Activated T-helper 17 cell treated with anti-CD3 and anti-CD28 coated beads, Interleukin-2, amount 50 U/mL, for 72 hours (primary cell): ENCODE measurements at regions not wholly inside any gene's neighbourhood (a gene's known extent, or its start where the extent isn't known, plus 50 kb on each side); places are given as distances from the start of the nearest gene placed in this dataset.
"Not testable (repeated sequence)": the region's sequence is repeated elsewhere in the genome, so short reads cannot be mapped to it uniquely, and the experiment has no call there.

Experiments
- ATAC-seq: fragments of 150-1000 bp; cut with Tn5 transposase; replicated peaks from 2 replicates; pipeline ENCODE4 v1.10.0; 2021; ENCODE audit warnings: mild to moderate bottlenecking, moderate library complexity
- H3K27ac Mint-ChIP-seq: one replicate; pipeline ENCODE4 v1.8.0; 2022; ENCODE audit warnings: mixed read lengths
- H3K27me3 Mint-ChIP-seq: one replicate; pipeline ENCODE4 v1.8.0; 2022; ENCODE audit warnings: mixed read lengths
- H3K36me3 Mint-ChIP-seq: one replicate; pipeline ENCODE4 v1.8.0; 2022; ENCODE audit warnings: low read depth, mild to moderate bottlenecking, mixed read lengths
- H3K4me1 Mint-ChIP-seq: one replicate; pipeline ENCODE4 v1.8.0; 2022; ENCODE audit warnings: mixed read lengths
- H3K4me3 Mint-ChIP-seq: one replicate; pipeline ENCODE4 v1.8.0; 2022; ENCODE audit warnings: mild to moderate bottlenecking, mixed read lengths
- H3K9me3 Mint-ChIP-seq: one replicate; pipeline ENCODE4 v1.8.0; 2022; ENCODE audit warnings: mixed read lengths

DNA sequence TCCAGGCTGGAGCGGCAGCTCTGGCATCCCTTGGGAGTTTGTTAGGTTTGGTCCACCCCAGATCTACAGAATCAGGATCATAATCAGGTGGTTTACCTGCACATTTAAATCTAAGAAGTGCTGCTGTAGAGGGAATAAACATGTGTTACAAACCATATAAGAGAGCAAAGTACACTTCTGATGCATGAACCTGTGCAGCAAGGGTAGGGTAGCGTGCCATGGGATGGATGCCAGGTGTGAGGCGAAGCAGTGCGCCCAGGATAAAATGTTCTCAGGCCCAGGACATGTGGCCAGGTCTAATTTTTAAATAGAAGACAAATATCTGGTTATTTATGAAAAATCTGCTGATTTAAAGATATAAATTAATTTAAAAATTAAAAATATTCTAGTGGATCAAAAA is 308.8 kb upstream of the USP24 start:
- Mint-ChIP-seq H3K27me3 (peaks cover under 1% of the 10 kb centered on the region), H3K36me3 (no peaks in the 10 kb centered on the region), H3K27ac (no peak overlapping the region), H3K4me3 (no peak overlapping the region), H3K4me1 (no peaks in the 10 kb centered on the region), H3K9me3 (no peaks in the 10 kb centered on the region)
- no peak for ATAC-seq

DNA sequence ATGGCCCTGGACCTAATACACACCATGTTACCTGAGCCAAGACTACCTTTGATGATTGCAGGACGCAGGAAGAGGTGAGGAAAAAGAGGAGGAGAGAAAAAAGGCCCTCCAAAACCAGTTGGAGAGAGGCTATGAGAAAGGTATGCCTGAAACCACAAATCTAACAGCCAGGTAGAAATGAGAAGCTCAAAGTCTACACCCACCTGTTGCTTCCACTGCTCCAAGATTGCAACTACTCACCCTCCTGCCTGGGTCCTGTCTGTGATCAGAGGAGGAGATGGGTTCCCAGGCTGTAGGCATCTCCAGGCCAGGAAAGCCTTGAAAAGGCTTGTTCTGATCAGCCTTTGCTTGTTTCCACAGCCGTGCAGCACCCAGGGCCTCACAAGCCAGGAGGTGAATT is 307.8 kb upstream of the USP24 start:
- Mint-ChIP-seq H3K4me3 (no peak overlapping the region), H3K27me3 (peaks cover 10% of the 10 kb centered on the region), H3K36me3 (no peaks in the 10 kb centered on the region), H3K4me1 (no peaks in the 10 kb centered on the region), H3K9me3 (peaks cover 5% of the 10 kb centered on the region), H3K27ac (no peak overlapping the region)
- ATAC-seq, result no peak

DNA sequence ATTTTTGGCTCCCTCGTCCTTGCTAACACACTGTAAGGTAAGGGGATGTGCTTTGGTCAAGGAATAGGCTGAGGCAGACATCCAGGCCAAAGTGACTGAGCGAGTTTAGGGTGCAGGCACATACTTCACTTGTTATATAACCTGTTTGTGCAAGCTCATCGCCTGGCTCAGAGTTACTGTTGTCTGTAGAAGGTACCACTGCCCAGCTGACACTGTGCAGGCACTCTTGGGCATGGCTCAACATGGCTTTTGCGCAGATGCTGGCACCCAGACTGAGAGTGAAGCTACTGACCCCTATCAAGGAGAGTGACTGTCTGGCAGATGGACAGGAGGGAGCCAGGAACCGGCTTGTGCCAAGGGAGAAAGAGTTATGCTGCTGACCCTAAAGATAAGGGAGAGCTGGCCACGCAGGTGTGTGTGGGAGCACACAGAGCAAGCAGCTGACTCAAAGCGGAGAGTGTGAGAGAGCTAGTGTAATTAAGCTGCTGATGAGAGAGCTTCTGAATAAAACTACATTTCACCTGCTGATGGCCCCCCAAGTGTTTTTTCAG is 307.3 kb upstream of the USP24 start:
- Mint-ChIP-seq H3K27ac (no peak overlapping the region), H3K4me1 (no peaks in the 10 kb centered on the region), H3K4me3 (no peak overlapping the region), H3K9me3 (peaks cover 8% of the 10 kb centered on the region), H3K27me3 (peaks cover 13% of the 10 kb centered on the region), H3K36me3 (no peaks in the 10 kb centered on the region)
- ATAC-seq, result no peak

DNA sequence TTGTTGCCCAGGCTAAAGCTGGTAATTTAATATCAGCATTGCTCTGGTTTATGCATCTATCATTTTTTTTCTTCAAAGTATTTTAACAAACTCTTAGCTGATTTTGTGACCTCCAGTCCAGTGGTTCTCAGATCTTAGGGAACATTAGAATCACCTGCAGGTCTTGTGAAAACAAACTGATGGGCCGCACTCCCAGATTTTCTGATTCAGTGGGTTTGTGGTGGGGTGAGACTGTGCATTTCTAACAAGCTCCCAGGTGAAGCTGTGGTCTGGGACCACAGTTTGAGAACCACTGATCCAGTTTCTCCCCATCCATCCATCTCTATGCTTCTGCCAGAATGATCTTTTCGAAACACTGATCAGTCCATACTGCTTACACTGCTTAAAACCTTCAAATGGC is 305.7 kb upstream of the USP24 start:
- H3K36me3 Mint-ChIP-seq, result no peaks in the 10 kb centered on the region
- no peak overlapping the region for H3K27ac Mint-ChIP-seq
- no peaks in the 10 kb centered on the region for H3K4me1 Mint-ChIP-seq
- no peak overlapping the region for H3K4me3 Mint-ChIP-seq
- ATAC-seq, result no peak
- peaks cover 8% of the 10 kb centered on the region for H3K9me3 Mint-ChIP-seq
- peaks cover 26% of the 10 kb centered on the region for H3K27me3 Mint-ChIP-seq

DNA sequence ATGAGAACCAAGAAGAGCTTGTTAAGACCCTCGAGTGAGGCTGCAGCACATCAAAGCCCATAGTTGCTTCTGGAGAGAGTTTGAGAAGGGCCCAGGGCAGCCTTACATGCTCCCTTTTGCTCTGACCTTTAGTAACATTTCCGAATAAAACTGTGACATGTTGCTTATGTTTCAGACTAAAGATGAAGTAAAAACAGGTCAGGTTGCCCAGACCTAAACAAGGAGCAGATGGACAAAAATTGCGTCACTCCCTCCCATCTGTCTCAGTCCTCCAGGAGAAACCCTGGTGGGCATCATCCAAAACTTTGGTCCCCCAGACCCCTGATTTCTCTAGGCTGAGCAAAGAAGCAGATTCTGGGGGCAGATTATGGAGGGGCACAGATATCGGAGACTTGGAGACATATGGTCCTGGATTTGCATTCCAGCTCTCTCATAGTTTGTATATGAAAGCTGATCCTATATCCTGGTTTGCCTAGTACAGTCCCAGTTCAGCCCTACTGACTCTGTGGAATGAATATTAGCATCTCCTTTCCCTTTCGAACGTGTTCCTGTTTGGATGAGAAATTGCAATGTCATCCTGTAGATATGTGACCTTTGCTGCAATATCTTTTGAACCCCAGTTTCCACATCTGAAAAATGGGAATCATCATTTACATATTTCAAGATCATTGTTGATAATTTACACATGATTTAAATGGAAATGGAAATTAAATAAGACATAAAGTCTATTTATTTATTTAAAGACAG is 304.9 kb upstream of the USP24 start:
- peaks cover 8% of the 10 kb centered on the region for H3K9me3 Mint-ChIP-seq
- H3K36me3 Mint-ChIP-seq, result no peaks in the 10 kb centered on the region
- H3K27me3 Mint-ChIP-seq, result peaks cover 30% of the 10 kb centered on the region
- H3K27ac Mint-ChIP-seq, result no peak overlapping the region
- no peaks in the 10 kb centered on the region for H3K4me1 Mint-ChIP-seq
- ATAC-seq, result no peak
- H3K4me3 Mint-ChIP-seq, result no peak overlapping the region

DNA sequence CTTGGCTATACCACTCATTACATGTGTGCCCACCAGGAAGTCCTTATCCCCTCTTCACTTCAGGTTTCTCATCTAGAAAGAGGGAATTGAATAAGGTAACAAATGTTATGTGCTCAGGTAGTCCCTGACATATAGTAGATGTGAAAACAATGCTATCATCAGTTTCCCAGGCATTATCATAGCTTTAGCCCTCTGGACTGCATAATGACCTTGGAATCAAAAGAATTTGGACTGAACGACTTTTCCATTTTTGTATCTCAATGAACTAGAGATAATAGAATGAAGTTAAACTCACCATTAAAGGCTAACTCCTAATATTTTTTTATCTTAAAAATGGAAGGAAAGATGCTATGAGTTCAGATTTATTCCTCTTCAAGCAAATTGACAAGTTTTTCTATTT is 304.1 kb upstream of the USP24 start:
- Mint-ChIP-seq H3K9me3 (peaks cover 8% of the 10 kb centered on the region), H3K4me1 (no peaks in the 10 kb centered on the region), H3K4me3 (no peak overlapping the region), H3K27ac (no peak overlapping the region), H3K36me3 (no peaks in the 10 kb centered on the region), H3K27me3 (peaks cover 34% of the 10 kb centered on the region)
- no peak for ATAC-seq

DNA sequence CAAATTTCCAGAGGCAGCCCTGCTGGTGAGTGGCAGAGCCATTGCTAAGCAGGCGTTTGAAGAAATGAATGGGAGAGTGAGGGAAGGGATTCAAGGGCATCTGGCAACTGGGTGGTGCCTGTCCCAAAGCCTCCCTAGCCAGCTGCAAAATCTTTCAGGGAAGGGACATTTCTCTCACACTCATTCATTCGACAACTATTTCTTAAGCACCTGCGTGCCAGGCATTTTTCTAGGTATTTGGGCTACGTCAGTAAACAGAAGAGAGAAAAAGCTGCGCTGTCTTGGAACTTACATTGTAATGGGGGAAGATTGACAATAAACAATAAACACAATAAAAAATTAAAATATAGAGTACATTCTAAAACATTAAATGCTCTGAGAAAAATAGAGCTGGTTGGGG is 301.9 kb upstream of the USP24 start:
- H3K9me3 Mint-ChIP-seq, result peaks cover 8% of the 10 kb centered on the region
- no peaks in the 10 kb centered on the region for H3K36me3 Mint-ChIP-seq
- H3K4me1 Mint-ChIP-seq, result no peaks in the 10 kb centered on the region
- no peak overlapping the region for H3K27ac Mint-ChIP-seq
- H3K27me3 Mint-ChIP-seq, result peaks cover 37% of the 10 kb centered on the region
- no peak for ATAC-seq
- no peak overlapping the region for H3K4me3 Mint-ChIP-seq

DNA sequence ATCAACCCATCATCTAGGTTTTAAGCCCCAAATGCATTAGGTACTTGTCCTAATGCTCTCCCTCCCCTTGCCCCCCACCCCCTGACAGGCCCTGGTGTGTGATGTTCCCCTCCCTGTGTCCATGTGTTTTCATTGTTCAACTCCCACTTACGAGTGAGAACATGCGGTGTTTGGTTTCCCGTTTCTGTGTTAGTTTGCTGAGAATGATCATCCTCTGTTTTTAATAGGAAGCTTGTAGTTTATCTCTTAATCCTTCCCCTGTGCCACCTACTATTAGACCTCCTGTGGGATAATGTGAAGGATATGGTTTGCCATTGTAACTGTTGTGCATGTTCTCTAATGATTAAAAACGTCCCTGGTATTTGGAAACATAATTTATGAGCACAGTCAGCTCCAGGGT is 299.4 kb upstream of the USP24 start:
- peaks cover 47% of the 10 kb centered on the region for H3K27me3 Mint-ChIP-seq
- not testable (repeated sequence) for H3K4me3 Mint-ChIP-seq, ATAC-seq, H3K36me3 Mint-ChIP-seq, H3K9me3 Mint-ChIP-seq, H3K4me1 Mint-ChIP-seq, H3K27ac Mint-ChIP-seq

DNA sequence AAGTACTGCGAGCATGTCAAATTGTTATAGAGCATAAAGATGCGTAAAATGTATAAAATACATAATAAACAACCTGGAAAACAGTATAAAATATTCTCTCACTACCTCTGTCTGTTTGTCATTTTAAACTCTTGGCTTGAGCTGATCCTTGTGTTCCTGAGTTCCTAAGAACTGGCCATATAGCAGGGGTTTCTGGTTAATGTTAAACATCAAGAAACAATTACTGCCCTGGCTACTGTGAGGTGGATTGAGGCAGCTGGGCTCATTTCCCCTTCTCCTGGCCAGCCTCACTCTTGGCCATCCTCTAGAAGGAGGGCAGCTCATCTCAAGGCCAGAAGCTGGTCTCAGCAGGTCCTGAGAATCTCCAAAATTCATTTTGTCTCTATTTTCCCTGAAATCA is 297.3 kb upstream of the USP24 start:
- H3K9me3 Mint-ChIP-seq, result no peaks in the 10 kb centered on the region
- no peaks in the 10 kb centered on the region for H3K36me3 Mint-ChIP-seq
- H3K27me3 Mint-ChIP-seq, result peaks cover 41% of the 10 kb centered on the region
- ATAC-seq, result no peak
- no peaks in the 10 kb centered on the region for H3K4me1 Mint-ChIP-seq
- no peak overlapping the region for H3K4me3 Mint-ChIP-seq
- no peak overlapping the region for H3K27ac Mint-ChIP-seq

DNA sequence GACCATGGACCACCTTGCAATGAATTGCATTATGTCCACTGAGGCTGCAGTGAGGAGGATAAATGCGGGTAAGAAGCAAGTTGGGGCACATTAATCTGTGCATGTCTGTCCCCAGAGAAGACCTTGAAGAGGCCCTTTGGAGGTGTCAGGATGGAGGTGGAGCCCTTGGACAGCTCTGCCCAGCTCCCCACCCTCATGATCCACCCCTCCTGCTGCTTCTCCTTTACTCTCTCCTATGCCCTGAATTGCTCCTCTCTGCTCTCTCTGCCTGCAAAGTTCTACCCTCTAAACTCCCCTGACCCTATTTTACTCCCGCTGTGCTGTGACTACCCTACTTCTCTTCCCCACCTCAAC is 292.4 kb upstream of the USP24 start:
- H3K27ac Mint-ChIP-seq, result no peak overlapping the region
- no peaks in the 10 kb centered on the region for H3K9me3 Mint-ChIP-seq
- no peaks in the 10 kb centered on the region for H3K36me3 Mint-ChIP-seq
- no peak overlapping the region for H3K4me3 Mint-ChIP-seq
- peaks cover 31% of the 10 kb centered on the region for H3K27me3 Mint-ChIP-seq
- H3K4me1 Mint-ChIP-seq, result no peaks in the 10 kb centered on the region
- ATAC-seq, result no peak

DNA sequence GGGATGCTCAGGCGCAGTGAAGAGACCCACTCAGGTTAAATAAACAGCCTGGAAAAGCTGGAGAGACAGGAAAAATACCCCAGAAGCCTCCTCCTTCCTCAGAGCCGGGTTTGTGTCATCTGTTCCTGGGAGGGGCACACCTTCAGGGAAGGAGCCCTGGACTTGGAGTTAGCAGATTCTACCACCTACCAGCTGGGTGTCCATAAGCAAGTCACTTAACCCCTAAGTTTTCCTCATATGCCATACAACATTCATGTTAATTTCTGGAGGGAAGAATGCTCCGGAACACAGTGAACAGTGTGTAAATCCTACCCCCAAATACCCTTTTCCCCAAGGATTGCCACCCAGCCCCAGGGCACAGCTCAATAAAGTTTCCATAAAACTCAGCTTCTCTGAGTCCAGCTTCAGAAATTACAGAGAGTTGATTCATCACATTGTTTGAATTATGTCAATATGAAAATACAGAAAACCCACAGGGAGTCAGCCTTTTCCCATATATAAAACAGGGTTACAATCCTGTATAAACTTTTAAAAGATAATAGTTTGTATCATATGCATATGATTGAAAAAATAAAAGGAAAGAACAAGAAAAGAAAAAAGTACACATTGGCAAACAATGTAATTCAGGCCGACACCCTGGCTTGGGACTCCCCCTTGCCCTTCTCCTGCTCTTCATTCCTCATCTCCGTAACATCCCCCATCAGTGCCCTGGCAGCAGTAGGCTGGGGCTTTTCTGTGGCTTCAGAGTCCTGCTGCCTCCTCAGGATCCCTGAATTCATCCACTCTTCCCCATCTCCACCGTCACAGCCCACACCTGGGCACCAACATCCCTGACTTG is 291.8 kb upstream of the USP24 start:
- Mint-ChIP-seq H3K27me3 (peaks cover 32% of the 10 kb centered on the region), H3K4me3 (no peak overlapping the region), H3K4me1 (no peaks in the 10 kb centered on the region), H3K27ac (no peak overlapping the region), H3K36me3 (no peaks in the 10 kb centered on the region), H3K9me3 (no peaks in the 10 kb centered on the region)
- no peak for ATAC-seq

DNA sequence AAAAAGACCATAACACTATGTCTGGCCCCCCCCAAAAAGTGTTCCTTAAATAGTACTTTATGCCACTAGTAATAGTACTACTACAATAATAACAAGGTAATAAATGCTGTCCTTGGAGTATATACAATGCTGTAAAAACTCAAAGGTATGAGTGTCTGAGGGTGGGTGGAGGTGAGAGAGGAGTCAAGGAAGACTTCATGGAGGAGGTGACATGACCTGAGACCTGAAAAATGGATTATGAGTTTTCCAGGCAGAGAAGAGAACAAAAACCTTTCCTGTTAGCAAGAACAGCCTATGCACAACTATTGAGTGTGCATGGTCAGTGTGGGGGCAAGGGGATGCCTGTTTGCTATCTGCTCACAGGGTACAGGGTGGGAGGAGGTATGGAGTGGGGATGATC is 290.2 kb upstream of the USP24 start:
- Mint-ChIP-seq H3K4me3 (no peak overlapping the region), H3K36me3 (no peaks in the 10 kb centered on the region), H3K4me1 (no peaks in the 10 kb centered on the region), H3K27ac (no peak overlapping the region), H3K27me3 (peaks cover 37% of the 10 kb centered on the region), H3K9me3 (no peaks in the 10 kb centered on the region)
- no peak for ATAC-seq

DNA sequence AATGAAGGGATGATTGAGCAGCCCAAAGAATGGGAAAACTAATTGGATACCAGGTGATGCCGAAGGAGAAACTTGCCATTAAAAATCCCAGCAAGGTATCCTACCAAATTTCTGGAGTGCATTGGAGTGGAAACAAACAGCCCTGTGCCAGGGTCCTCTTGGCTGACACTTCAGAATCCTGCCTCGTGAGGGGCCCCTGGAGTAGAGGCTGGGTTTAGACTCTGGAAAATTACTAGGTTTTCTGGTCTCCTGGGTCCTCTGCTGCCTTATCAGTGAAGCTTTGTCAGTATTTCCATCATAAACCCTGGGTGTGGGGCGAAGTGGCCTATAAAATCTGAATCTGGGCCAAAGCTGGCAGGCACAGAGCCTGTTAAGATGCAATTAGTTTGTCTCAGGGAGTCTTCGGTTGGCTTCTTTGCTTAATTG is 289.2 kb upstream of the USP24 start:
- no peaks in the 10 kb centered on the region for H3K36me3 Mint-ChIP-seq
- H3K27me3 Mint-ChIP-seq, result peaks cover 33% of the 10 kb centered on the region
- H3K27ac Mint-ChIP-seq, result no peak overlapping the region
- H3K4me1 Mint-ChIP-seq, result no peaks in the 10 kb centered on the region
- no peaks in the 10 kb centered on the region for H3K9me3 Mint-ChIP-seq
- no peak for ATAC-seq
- H3K4me3 Mint-ChIP-seq, result no peak overlapping the region

DNA sequence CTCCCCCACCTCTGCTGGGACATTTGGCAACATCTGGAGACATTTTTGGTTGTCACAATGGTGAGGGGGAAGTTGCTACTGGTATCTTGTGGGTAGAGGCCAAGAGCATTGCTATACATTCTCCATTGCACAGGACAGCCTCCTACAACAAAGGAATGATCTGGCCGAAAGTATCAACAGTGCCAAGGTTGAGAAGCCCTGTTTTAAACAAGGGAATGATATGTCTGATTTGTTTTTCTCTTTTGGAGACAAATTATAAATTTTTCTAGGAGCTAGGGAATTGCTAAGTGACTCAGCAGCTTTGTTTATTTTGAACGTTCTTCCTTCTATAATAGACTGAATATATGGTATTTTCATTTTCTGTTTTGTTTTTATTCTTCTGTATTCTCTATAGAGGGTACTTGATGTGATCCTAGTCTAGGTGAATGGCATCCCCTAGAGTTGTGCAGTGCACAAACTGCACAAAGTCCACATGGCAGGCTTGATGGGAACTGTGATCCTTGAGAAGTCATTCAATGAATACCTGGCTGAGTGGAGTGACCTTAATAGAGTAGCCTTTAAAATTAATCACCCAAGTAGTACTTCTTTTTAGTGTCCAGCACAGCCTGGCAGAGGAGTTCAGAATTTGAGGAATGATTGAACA is 288.6 kb upstream of the USP24 start:
- H3K36me3 Mint-ChIP-seq, result no peaks in the 10 kb centered on the region
- H3K9me3 Mint-ChIP-seq, result no peaks in the 10 kb centered on the region
- H3K4me3 Mint-ChIP-seq, result no peak overlapping the region
- H3K27me3 Mint-ChIP-seq, result peaks cover 33% of the 10 kb centered on the region
- no peak for ATAC-seq
- no peaks in the 10 kb centered on the region for H3K4me1 Mint-ChIP-seq
- no peak overlapping the region for H3K27ac Mint-ChIP-seq

DNA sequence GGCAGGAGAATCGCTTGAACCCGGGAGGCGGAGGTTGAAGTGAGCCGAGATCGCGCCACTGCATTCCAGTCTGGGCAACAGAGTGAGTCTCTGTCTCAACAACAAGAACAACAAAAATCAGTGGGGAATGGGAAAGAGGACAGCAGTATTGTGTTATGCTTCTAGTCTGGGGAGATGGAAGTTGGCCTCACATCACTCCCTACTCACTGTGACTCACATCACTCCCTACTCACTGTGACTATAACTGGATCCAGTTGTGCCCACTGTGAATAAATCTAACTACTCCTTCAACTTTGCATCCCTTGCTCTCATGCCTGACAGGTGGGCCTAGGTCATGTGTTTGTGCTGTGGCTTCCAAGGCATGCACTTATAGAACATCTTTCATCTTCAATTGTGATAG is 285.4 kb upstream of the USP24 start:
- Mint-ChIP-seq H3K4me3 (no peak overlapping the region), H3K27ac (no peak overlapping the region), H3K4me1 (no peaks in the 10 kb centered on the region), H3K9me3 (no peaks in the 10 kb centered on the region), H3K36me3 (no peaks in the 10 kb centered on the region), H3K27me3 (peaks cover 30% of the 10 kb centered on the region)
- ATAC-seq, result no peak
